Ovary (tissue), 7 donors: ENCODE measurements at regions not wholly inside any gene's neighbourhood (a gene's known extent, or its start where the extent isn't known, plus 50 kb on each side); places are given as distances from the start of the nearest gene placed in this dataset.

Source experiments
- DNase-seq, 5 donors: peaks; one replicate each; pipeline ENCODE4 v3.0.0-alpha.2; 2019 to 2020
- H3K27ac ChIP-seq, 2 donors: fragments of 200-600 bp; one replicate each; pipeline versions ENCODE4 v1.5.1 to v1.8.0; 2019 to 2022
- H3K27me3 ChIP-seq: fragments of 200-600 bp; one replicate; pipeline ENCODE4 v1.8.0; 2022
- H3K36me3 ChIP-seq: fragments of 200-600 bp; sonication (generic); one replicate; pipeline ENCODE4 v1.5.1; 2019
- H3K4me1 ChIP-seq: one replicate; pipeline ENCODE4 v1.8.1; 2013; ENCODE audit warnings: mild to moderate bottlenecking, moderate library complexity; ENCODE audit not compliant: insufficient read depth
- H3K4me3 ChIP-seq: fragments of 200-600 bp; sonication (generic); one replicate; pipeline ENCODE4 v1.5.1; 2017
- H3K9me3 ChIP-seq, 2 donors: fragments of 200-600 bp in 1 of 2; sonication (generic) in 1 of 2; one replicate each; pipeline versions ENCODE4 v1.5.1 to v1.8.1; 2013 to 2019; ENCODE audit warnings: mild to moderate bottlenecking in 1 of 2, moderate library complexity in 1 of 2
- CTCF ChIP-seq, 3 donors: fragments of 450-650 bp in 2 of 3; fragments of 200-600 bp in 1 of 3; IDR thresholded peaks; one replicate each; pipeline versions ENCODE4 v1.5.1 to v1.8.0; 2016 to 2022; ENCODE audit warnings: antibody characterized with exemption in 3 of 3, mild to moderate bottlenecking in 1 of 3
- EP300 ChIP-seq: sonication (generic); formaldehyde crosslinking; IDR thresholded peaks from one replicate; pipeline ENCODE4 v1.6.1; 2017; ENCODE audit warnings: antibody characterized with exemption
- POLR2A ChIP-seq: fragments of 450-650 bp; IDR thresholded peaks from one replicate; pipeline ENCODE4 v1.6.1; 2017; ENCODE audit warnings: antibody characterized with exemption, mild to moderate bottlenecking, moderate library complexity
- WGBS, 3 donors: extraction: QIAGEN DNeasy Blood & Tissue Kit in 1 of 3; methylation state at CpG; one replicate each; pipeline versions ENCODE4 v1.1.5 to v1.1.7; 2013 to 2017; 5-methylcytosine and 5-hydroxymethylcytosine counted together
- intact Hi-C, 4 donors: fragments of 100-400 bp; cut with DNase I; formaldehyde crosslinking; loops; one replicate each; pipeline versions ENCODE4 v1.11.0 to v1.15.1; 2022 to 2023
- donor health status: DM: no; HTN: no; CAD: no; lungs with moderate emphysema.
- donor health status: DM: no; HTN: no; CAD: no.
- donor health status: Bipolar disorder and iron deficiency.
- donor health status: DM: no; HTN: no; CAD: no.
- donor health status: DM: yes; HTN: yes; CAD: no.

GRCh38 chrX:20421697-20422096, 155.0 kb upstream of the RPS6KA3 start:
- TF ChIP-seq EP300, result no peak
- no peak for TF ChIP-seq POLR2A
- TF ChIP-seq CTCF (IDR thresholded peaks at IDR 0.05), result no peak
- Histone ChIP-seq H3K27me3 (no peaks in the 10 kb centered on the region), H3K36me3 (no peaks in the 10 kb centered on the region), H3K9me3 (no peaks in the 10 kb centered on the region), H3K27ac (no peak overlapping the region), H3K4me3 (no peak overlapping the region), H3K4me1 (no peaks in the 10 kb centered on the region)
- WGBS, 3 donors, result 38 to 55% (median 51%) methylated on average over 2 of the region's 2 CpGs
- no peak for DNase-seq
- intact Hi-C loops, result no loop called here

GRCh38 chrX:20421275-20421674, 154.6 kb upstream of the RPS6KA3 start:
- whole genome bisulfite sequencing, 3 donors, result 12 to 24% (median 14%) methylated on average over 2 of the region's 2 CpGs
- no peaks in the 10 kb centered on the region for H3K9me3 ChIP-seq
- no peaks in the 10 kb centered on the region for H3K36me3 ChIP-seq
- H3K4me1 ChIP-seq, result no peaks in the 10 kb centered on the region
- no peak for DNase-seq
- H3K27me3 ChIP-seq, result no peaks in the 10 kb centered on the region
- no peak overlapping the region for H3K4me3 ChIP-seq
- no peak overlapping the region for H3K27ac ChIP-seq
- TF ChIP-seq EP300, result no peak
- TF ChIP-seq CTCF (IDR thresholded peaks at IDR 0.05), result no peak
- TF ChIP-seq POLR2A, result no peak
- intact Hi-C loops, result no loop called here

GRCh38 chrX:20420058-20420457, 153.3 kb upstream of the RPS6KA3 start:
- TF ChIP-seq EP300 (no peak), CTCF (IDR thresholded peaks at IDR 0.05) (no peak), POLR2A (no peak)
- Histone ChIP-seq H3K27me3 (no peaks in the 10 kb centered on the region), H3K4me3 (no peak overlapping the region), H3K36me3 (no peaks in the 10 kb centered on the region), H3K4me1 (no peaks in the 10 kb centered on the region), H3K9me3 (no peaks in the 10 kb centered on the region), H3K27ac (no peak overlapping the region)
- no peak for DNase-seq
- 84 to 94% (median 93%) methylated on average over 2 of the region's 2 CpGs for WGBS, 3 donors
- intact Hi-C loops, result no loop called here

- Histone ChIP-seq H3K27ac (no peak overlapping the region), H3K4me1 (no peaks in the 10 kb centered on the region), H3K4me3 (no peak overlapping the region), H3K27me3 (no peaks in the 10 kb centered on the region), H3K9me3 (no peaks in the 10 kb centered on the region), H3K36me3 (no peaks in the 10 kb centered on the region)
- intact Hi-C loops, result no loop called here
- TF ChIP-seq EP300 (no peak), CTCF (IDR thresholded peaks at IDR 0.05) (no peak), POLR2A (no peak)
- 68 to 75% (median 68%) methylated on average over 9 of the region's 9 CpGs for WGBS, 3 donors
- no peak for DNase-seq
These were observed 151.9 kb upstream of the RPS6KA3 start for GRCh38 chrX:20418379-20419150.
